GM12878 (cell line): ENCODE measurements at regions not wholly inside any gene's neighbourhood (a gene's known extent, or its start where the extent isn't known, plus 50 kb on each side); places are given as distances from the start of the nearest gene placed in this dataset.

Experiments
- ASH2L ChIP-seq: fragments of 300-600, 200-600 bp; sonication (generic); IDR thresholded peaks from 2 replicates; pipeline ENCODE4 v1.6.1; 2017; ENCODE audit warnings: low read depth, mild to moderate bottlenecking, borderline replicate concordance
- BRCA1 ChIP-seq: IDR thresholded peaks from 2 replicates; pipeline ENCODE4 v1.6.1; 2011; ENCODE audit warnings: low read depth, low read length, improper control_type of control experiment
- CBFB ChIP-seq: IDR thresholded peaks from 2 replicates; pipeline ENCODE4 v1.6.1; 2016; ENCODE audit warnings: antibody characterized with exemption, low read depth
- CEBPB ChIP-seq, 2 experiments: fragments of 150-350 bp in 1 of 2; IDR thresholded peaks; 2 replicates each; pipeline ENCODE4 v1.6.1; 2012 to 2014; ENCODE audit warnings: low read depth in 2 of 2, low read length in 2 of 2, borderline replicate concordance in 1 of 2, inconsistent platforms in 1 of 2
- CHD4 ChIP-seq: fragments of 200-600 bp; sonication (generic); IDR thresholded peaks from 2 replicates; pipeline ENCODE4 v1.6.1; 2016; ENCODE audit warnings: mild to moderate bottlenecking
- FOS ChIP-seq: IDR thresholded peaks from 3 replicates; pipeline ENCODE4 v1.6.1; 2011; ENCODE audit warnings: borderline replicate concordance; ENCODE audit not compliant: insufficient read length; ENCODE audit errors: extremely low read depth
- JUND ChIP-seq: IDR thresholded peaks from 2 replicates; pipeline ENCODE4 v1.6.1; 2012; ENCODE audit warnings: low read depth, mild to moderate bottlenecking, low read length, improper control_type of control experiment, moderate library complexity
- KDM1A ChIP-seq: fragments of 200-600 bp; sonication (generic); IDR thresholded peaks from 2 replicates; pipeline ENCODE4 v1.6.1; 2016; ENCODE audit warnings: borderline replicate concordance
- MEF2B ChIP-seq: fragments of 450-650 bp; IDR thresholded peaks from 2 replicates; pipeline ENCODE4 v1.6.1; 2018; ENCODE audit warnings: mild to moderate bottlenecking, moderate library complexity; ENCODE audit not compliant: partially characterized antibody, poor library complexity, severe bottlenecking
- MTA3 ChIP-seq: IDR thresholded peaks from 2 replicates; pipeline ENCODE4 v1.6.1; 2012; ENCODE audit warnings: low read length, inconsistent platforms, borderline replicate concordance
- NFXL1 ChIP-seq: fragments of 450-650 bp; IDR thresholded peaks from 2 replicates; pipeline ENCODE4 v1.6.1; 2017; ENCODE audit warnings: antibody characterized with exemption, mild to moderate bottlenecking, borderline replicate concordance
- RAD21 ChIP-seq: IDR thresholded peaks from 2 replicates; pipeline ENCODE4 v1.6.1; 2011; ENCODE audit warnings: mild to moderate bottlenecking, low read depth, low read length, moderate library complexity; ENCODE audit not compliant: insufficient read depth
- RBBP5 ChIP-seq: fragments of 200-600 bp; sonication (generic); conservative IDR thresholded peaks from 2 replicates; pipeline ENCODE4 v1.6.1; 2016
- RUNX3 ChIP-seq: IDR thresholded peaks from 2 replicates; pipeline ENCODE4 v1.6.1; 2012; ENCODE audit warnings: low read length, inconsistent platforms
- SPI1 ChIP-seq: IDR thresholded peaks from 2 replicates; pipeline ENCODE4 v1.6.1; 2011; ENCODE audit warnings: low read depth, mild to moderate bottlenecking, low read length, moderate library complexity, borderline replicate concordance; ENCODE audit not compliant: insufficient read depth
- STAT3 ChIP-seq: IDR thresholded peaks from 2 replicates; pipeline ENCODE4 v1.6.1; 2011; ENCODE audit warnings: low read depth, low read length, improper control_type of control experiment
- SUZ12 ChIP-seq: fragments of 200-600 bp; sonication (generic); IDR thresholded peaks from one replicate; pipeline ENCODE4 v1.6.1; 2018; ENCODE audit warnings: antibody characterized with exemption, mild to moderate bottlenecking; ENCODE audit not compliant: unreplicated experiment
- TBL1XR1 ChIP-seq: IDR thresholded peaks from 2 replicates; pipeline ENCODE4 v1.6.1; 2012; ENCODE audit warnings: low read depth, low read length, improper control_type of control experiment
- TCF7 ChIP-seq: IDR thresholded peaks from 2 replicates; pipeline ENCODE4 v1.6.1; 2014; ENCODE audit warnings: antibody characterized with exemption, borderline replicate concordance
- ZNF217 ChIP-seq: fragments of 450-650 bp; IDR thresholded peaks from 2 replicates; pipeline ENCODE4 v1.6.1; 2017; ENCODE audit warnings: antibody characterized with exemption, mild to moderate bottlenecking
- ZSCAN29 ChIP-seq: fragments of 450-650 bp; IDR thresholded peaks from 2 replicates; pipeline ENCODE4 v1.6.1; 2017; ENCODE audit warnings: mild to moderate bottlenecking, moderate library complexity
- TF ChIP-seq, protein P1 (sequence below): fragments of 450-650 bp; IDR thresholded peaks from 2 replicates; pipeline ENCODE4 v1.6.1; 2016; ENCODE audit warnings: mild to moderate bottlenecking, moderate library complexity, borderline replicate concordance
- TF ChIP-seq, protein P2 (sequence below): fragments of 450-650 bp; IDR thresholded peaks from 2 replicates; pipeline ENCODE4 v1.6.1; 2018; ENCODE audit warnings: mild to moderate bottlenecking, low read depth, moderate library complexity; ENCODE audit not compliant: partially characterized antibody
- TF ChIP-seq, protein P3 (sequence below): IDR thresholded peaks from 2 replicates; pipeline ENCODE4 v1.6.1; 2011; ENCODE audit warnings: borderline replicate concordance, low read depth, mild to moderate bottlenecking, moderate library complexity, mixed read lengths, low read length; ENCODE audit not compliant: insufficient read depth; ENCODE audit errors: extremely low read length

DNA sequence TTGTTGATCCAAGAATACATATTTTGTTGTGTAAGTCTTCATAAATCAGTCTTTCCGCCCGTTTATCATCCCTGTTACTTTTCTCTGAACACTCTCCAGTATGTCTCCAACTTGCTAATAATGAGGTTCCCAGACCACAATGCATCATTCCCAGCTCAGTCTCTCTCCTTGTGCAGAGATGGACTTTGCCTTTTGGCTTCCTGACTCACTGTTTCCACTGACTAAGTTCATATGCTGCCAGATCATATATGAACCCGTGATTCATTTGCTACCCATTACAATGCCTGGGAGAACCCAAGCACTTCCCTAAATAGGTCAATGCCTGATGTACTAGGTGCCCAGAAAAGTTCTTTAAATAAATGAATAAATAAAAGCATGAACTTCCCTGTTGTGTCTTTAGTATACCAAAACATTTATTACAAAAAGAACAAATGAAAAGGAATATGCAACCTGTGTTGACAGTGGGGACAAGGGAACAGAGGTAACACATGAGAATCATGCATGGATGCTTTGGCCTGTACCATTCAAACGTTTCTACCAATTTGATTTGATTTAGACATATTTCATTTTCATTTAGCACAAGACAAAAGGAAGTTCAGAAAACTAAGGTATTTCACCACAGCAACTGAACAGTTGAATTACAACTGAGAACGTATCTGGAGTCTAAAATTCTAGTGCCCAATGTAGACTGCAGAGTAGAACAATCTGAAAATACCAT lies 215.4 kb upstream of the HNRNPA3 start (continued):
- TF ChIP-seq, protein P1, sequence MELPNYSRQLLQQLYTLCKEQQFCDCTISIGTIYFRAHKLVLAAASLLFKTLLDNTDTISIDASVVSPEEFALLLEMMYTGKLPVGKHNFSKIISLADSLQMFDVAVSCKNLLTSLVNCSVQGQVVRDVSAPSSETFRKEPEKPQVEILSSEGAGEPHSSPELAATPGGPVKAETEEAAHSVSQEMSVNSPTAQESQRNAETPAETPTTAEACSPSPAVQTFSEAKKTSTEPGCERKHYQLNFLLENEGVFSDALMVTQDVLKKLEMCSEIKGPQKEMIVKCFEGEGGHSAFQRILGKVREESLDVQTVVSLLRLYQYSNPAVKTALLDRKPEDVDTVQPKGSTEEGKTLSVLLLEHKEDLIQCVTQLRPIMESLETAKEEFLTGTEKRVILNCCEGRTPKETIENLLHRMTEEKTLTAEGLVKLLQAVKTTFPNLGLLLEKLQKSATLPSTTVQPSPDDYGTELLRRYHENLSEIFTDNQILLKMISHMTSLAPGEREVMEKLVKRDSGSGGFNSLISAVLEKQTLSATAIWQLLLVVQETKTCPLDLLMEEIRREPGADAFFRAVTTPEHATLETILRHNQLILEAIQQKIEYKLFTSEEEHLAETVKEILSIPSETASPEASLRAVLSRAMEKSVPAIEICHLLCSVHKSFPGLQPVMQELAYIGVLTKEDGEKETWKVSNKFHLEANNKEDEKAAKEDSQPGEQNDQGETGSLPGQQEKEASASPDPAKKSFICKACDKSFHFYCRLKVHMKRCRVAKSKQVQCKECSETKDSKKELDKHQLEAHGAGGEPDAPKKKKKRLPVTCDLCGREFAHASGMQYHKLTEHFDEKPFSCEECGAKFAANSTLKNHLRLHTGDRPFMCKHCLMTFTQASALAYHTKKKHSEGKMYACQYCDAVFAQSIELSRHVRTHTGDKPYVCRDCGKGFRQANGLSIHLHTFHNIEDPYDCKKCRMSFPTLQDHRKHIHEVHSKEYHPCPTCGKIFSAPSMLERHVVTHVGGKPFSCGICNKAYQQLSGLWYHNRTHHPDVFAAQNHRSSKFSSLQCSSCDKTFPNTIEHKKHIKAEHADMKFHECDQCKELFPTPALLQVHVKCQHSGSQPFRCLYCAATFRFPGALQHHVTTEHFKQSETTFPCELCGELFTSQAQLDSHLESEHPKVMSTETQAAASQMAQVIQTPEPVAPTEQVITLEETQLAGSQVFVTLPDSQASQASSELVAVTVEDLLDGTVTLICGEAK: no peak
- TF ChIP-seq JUND (no peak), SPI1 (peak; percentile 90), ZSCAN29 (no peak), CHD4 (no peak), BRCA1 (no peak), TBL1XR1 (no peak), RAD21 (0 out of 2 replicates have a peak, but pooled peaks have one; percentile 7), FOS (no peak), ASH2L (peak; percentile 76; the same call in 1 of the 2 replicates), ZNF217 (0 out of 2 replicates have a peak, but pooled peaks have one; percentile 22), CBFB (0 out of 2 replicates have a peak, but pooled peaks have one; percentile 26), MEF2B (peak; percentile 80), RBBP5 (0 out of 2 replicates have a peak, but pooled peaks have one; percentile 77), CEBPB (IDR thresholded peaks at IDR 0.05; ENCODE audit: borderline replicate concordance in 1 of 2, low read depth in 2 of 2, low read length in 2 of 2) (peak in 1 of 2 experiments; percentile 75; a peak in 1 of 4 replicates), KDM1A (no peak), MTA3 (peak; percentile 81), STAT3 (no peak; the same call in 1 of the 2 replicates), SUZ12 (no peak), TCF7 (peak; percentile 56; the same call in 1 of the 2 replicates), NFXL1 (no peak), RUNX3 (peak; percentile 83)
- TF ChIP-seq, protein P2, sequence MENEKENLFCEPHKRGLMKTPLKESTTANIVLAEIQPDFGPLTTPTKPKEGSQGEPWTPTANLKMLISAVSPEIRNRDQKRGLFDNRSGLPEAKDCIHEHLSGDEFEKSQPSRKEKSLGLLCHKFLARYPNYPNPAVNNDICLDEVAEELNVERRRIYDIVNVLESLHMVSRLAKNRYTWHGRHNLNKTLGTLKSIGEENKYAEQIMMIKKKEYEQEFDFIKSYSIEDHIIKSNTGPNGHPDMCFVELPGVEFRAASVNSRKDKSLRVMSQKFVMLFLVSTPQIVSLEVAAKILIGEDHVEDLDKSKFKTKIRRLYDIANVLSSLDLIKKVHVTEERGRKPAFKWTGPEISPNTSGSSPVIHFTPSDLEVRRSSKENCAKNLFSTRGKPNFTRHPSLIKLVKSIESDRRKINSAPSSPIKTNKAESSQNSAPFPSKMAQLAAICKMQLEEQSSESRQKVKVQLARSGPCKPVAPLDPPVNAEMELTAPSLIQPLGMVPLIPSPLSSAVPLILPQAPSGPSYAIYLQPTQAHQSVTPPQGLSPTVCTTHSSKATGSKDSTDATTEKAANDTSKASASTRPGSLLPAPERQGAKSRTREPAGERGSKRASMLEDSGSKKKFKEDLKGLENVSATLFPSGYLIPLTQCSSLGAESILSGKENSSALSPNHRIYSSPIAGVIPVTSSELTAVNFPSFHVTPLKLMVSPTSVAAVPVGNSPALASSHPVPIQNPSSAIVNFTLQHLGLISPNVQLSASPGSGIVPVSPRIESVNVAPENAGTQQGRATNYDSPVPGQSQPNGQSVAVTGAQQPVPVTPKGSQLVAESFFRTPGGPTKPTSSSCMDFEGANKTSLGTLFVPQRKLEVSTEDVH: no peak
- TF ChIP-seq, protein P3, sequence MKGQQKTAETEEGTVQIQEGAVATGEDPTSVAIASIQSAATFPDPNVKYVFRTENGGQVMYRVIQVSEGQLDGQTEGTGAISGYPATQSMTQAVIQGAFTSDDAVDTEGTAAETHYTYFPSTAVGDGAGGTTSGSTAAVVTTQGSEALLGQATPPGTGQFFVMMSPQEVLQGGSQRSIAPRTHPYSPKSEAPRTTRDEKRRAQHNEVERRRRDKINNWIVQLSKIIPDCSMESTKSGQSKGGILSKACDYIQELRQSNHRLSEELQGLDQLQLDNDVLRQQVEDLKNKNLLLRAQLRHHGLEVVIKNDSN: no peak
